ENCODE measurements at regions not wholly inside any gene's neighbourhood (a gene's known extent, or its start where the extent isn't known, plus 50 kb on each side); places are given as distances from the start of the nearest gene placed in this dataset.

GRCh38 chr2:223267160-223267951 lies 215.4 kb downstream of the KCNE4 start:
- intact Hi-C loops (cut with micrococcal nuclease) = no loop called here
- Mint-ChIP-seq H3K4me1 (no peaks in the 10 kb centered on the region), H3K4me3 (no peak overlapping the region), H3K27me3 (ENCODE audit: low read depth in 2 of 2) (no peaks in the 10 kb centered on the region), H3K27ac (no peak overlapping the region), H3K36me3 (no peaks in the 10 kb centered on the region), H3K9me3 (peaks cover 2 to 6% of the 10 kb centered on the region in 2 donors)
- Histone ChIP-seq H3K27me3 (ENCODE audit: control insufficient read depth, insufficient read depth, low read length) (no peaks in the 10 kb centered on the region), H3K27ac (ENCODE audit: low read length) (no peak overlapping the region), H3K4me1 (ENCODE audit: control insufficient read depth, insufficient read depth, low read length) (no peaks in the 10 kb centered on the region), H3K4me3 (ENCODE audit: low read length) (no peak overlapping the region), H3K36me3 (ENCODE audit: control insufficient read depth, insufficient read depth, low read length) (no peaks in the 10 kb centered on the region), H3K9me3 (ENCODE audit: control insufficient read depth, insufficient read depth, low read length) (no peaks in the 10 kb centered on the region)
- no peak for TF ChIP-seq CTCF (IDR thresholded peaks at IDR 0.05)
- DNase-seq (no peak), ATAC-seq (no peak)
- WGBS (ENCODE audit: insufficient coverage) = 79% methylated on average over 5 of the region's 6 CpGs

DNA sequence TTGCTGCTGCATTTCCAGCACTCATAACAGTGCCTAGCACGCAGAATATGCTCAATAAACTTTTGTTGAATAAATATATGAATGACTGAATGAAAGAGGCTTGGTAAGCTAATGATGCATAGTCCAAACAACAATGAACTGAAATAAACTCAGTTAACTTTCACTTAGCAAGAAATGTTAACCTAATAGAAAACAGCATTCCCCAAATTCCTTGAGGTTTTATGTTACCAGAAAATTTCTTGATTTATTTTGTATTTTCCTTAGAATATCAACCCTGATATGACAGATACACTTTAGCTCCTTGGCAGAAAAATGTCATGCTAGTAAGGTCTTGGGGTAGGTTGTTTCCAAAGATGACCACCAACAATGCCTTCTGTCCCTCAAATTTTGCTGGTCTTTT lies 217.4 kb downstream of the KCNE4 start:
- Mint-ChIP-seq H3K4me1 (no peaks in the 10 kb centered on the region), H3K27me3 (ENCODE audit: low read depth in 2 of 2) (no peaks in the 10 kb centered on the region), H3K4me3 (no peak overlapping the region), H3K36me3 (no peaks in the 10 kb centered on the region), H3K9me3 (peaks cover 6 to 9% of the 10 kb centered on the region in 2 donors), H3K27ac (no peak overlapping the region)
- H3K36me3 ChIP-seq (ENCODE audit: control insufficient read depth, insufficient read depth, low read length) = no peaks in the 10 kb centered on the region
- H3K4me3 ChIP-seq (ENCODE audit: low read length) = no peak overlapping the region
- 80% methylated on average over 1 of the region's 1 CpG for WGBS (ENCODE audit: insufficient coverage)
- no peak for TF ChIP-seq CTCF (IDR thresholded peaks at IDR 0.05)
- ATAC-seq = no peak
- no peaks in the 10 kb centered on the region for H3K27me3 ChIP-seq (ENCODE audit: control insufficient read depth, insufficient read depth, low read length)
- intact Hi-C loops (cut with micrococcal nuclease) = no loop called here
- DNase-seq = no peak
- H3K27ac ChIP-seq (ENCODE audit: low read length) = no peak overlapping the region
- no peaks in the 10 kb centered on the region for H3K9me3 ChIP-seq (ENCODE audit: control insufficient read depth, insufficient read depth, low read length)
- H3K4me1 ChIP-seq (ENCODE audit: control insufficient read depth, insufficient read depth, low read length) = no peaks in the 10 kb centered on the region

GRCh38 chr2:223270548-223270947 lies 218.6 kb downstream of the KCNE4 start:
- Histone ChIP-seq H3K36me3 (ENCODE audit: control insufficient read depth, insufficient read depth, low read length) (no peaks in the 10 kb centered on the region), H3K27me3 (ENCODE audit: control insufficient read depth, insufficient read depth, low read length) (no peaks in the 10 kb centered on the region), H3K4me1 (ENCODE audit: control insufficient read depth, insufficient read depth, low read length) (no peaks in the 10 kb centered on the region), H3K27ac (ENCODE audit: low read length) (no peak overlapping the region), H3K9me3 (ENCODE audit: control insufficient read depth, insufficient read depth, low read length) (no peaks in the 10 kb centered on the region), H3K4me3 (ENCODE audit: low read length) (no peak overlapping the region)
- Mint-ChIP-seq H3K27me3 (ENCODE audit: low read depth in 2 of 2) (no peaks in the 10 kb centered on the region), H3K4me1 (no peaks in the 10 kb centered on the region), H3K9me3 (peaks cover 6 to 7% of the 10 kb centered on the region in 2 donors), H3K4me3 (no peak overlapping the region), H3K36me3 (no peaks in the 10 kb centered on the region), H3K27ac (no peak overlapping the region)
- WGBS (ENCODE audit: insufficient coverage) = 85% methylated on average over 5 of the region's 5 CpGs
- intact Hi-C loops (cut with micrococcal nuclease) = no loop called here
- ATAC-seq (no peak), DNase-seq (no peak)
- TF ChIP-seq CTCF (IDR thresholded peaks at IDR 0.05) = no peak

DNA sequence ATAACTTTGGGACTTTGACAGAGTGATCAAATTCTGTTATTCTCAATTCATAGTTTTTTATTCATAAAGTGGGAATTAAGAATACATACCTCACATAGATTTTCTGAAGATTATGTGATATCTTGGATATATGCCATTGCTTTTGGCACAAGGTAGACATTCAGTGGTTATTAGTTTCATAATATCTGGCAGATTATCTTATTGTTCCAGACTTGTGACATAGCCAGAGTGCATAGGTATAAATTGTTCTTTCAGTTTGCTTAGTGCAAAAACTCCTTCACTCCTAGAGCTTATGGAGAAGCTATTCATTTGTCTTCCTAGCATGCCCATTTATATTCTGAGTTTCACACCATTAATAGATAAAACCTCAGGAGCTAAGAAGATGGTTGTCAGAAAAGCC lies 222.0 kb downstream of the KCNE4 start:
- H3K4me1 Mint-ChIP-seq = no peaks in the 10 kb centered on the region
- DNase-seq = no peak
- no peak for ATAC-seq
- H3K4me3 ChIP-seq (ENCODE audit: low read length) = no peak overlapping the region
- H3K9me3 Mint-ChIP-seq = peaks cover 4 to 6% of the 10 kb centered on the region in 2 donors
- intact Hi-C loops (cut with micrococcal nuclease) = no loop called here
- H3K4me3 Mint-ChIP-seq = no peak overlapping the region
- no peaks in the 10 kb centered on the region for H3K4me1 ChIP-seq (ENCODE audit: control insufficient read depth, insufficient read depth, low read length)
- TF ChIP-seq CTCF (IDR thresholded peaks at IDR 0.05) = no peak
- H3K27me3 ChIP-seq (ENCODE audit: control insufficient read depth, insufficient read depth, low read length) = no peaks in the 10 kb centered on the region
- H3K27me3 Mint-ChIP-seq (ENCODE audit: low read depth in 2 of 2) = no peaks in the 10 kb centered on the region
- H3K36me3 ChIP-seq (ENCODE audit: control insufficient read depth, insufficient read depth, low read length) = no peaks in the 10 kb centered on the region
- H3K27ac ChIP-seq (ENCODE audit: low read length) = no peak overlapping the region
- no peak overlapping the region for H3K27ac Mint-ChIP-seq
- H3K9me3 ChIP-seq (ENCODE audit: control insufficient read depth, insufficient read depth, low read length) = no peaks in the 10 kb centered on the region
- no peaks in the 10 kb centered on the region for H3K36me3 Mint-ChIP-seq
